H1 (cell line): ENCODE measurements at regions not wholly inside any gene's neighbourhood (a gene's known extent, or its start where the extent isn't known, plus 50 kb on each side); places are given as distances from the start of the nearest gene placed in this dataset.

Source experiments
- CTCF ChIA-PET: fragments of 300-600 bp; sonication (Branson Sonifier 250); formaldehyde crosslinking; loops from one replicate; lab custom pipeline; 2021; ENCODE audit not compliant: partially characterized antibody; lab: Charles Lee
- POLR2A ChIA-PET: fragments of 300-600 bp; sonication (Branson Sonifier 250); formaldehyde crosslinking; loops from one replicate; lab custom pipeline; 2021; ENCODE audit warnings: inconsistent platforms; ENCODE audit not compliant: partially characterized antibody; lab: Charles Lee
- DNase-seq, 2 experiments: peaks; one replicate each; pipeline versions ENCODE4 v3.0.0 to v3.0.0-alpha.2; 2010 to 2022; ENCODE audit warnings: low spot score in 2 of 2, low read depth in 1 of 2, mixed read lengths in 1 of 2
- FAIRE-seq: peaks from 2 replicates; lab custom pipeline; 2011; peaks lifted over from hg19 to GRCh38; lab: Jason Lieb, UNC
- H2AFZ ChIP-seq: 2 replicates; pipeline ENCODE4 v1.8.1; 2012; ENCODE audit warnings: low read length, inconsistent platforms
- H2AK5ac ChIP-seq: 2 replicates; pipeline ENCODE4 v1.6.1; 2013; ENCODE audit warnings: low read depth, low read length
- H2BK120ac ChIP-seq: replicated peaks from 2 replicates; pipeline ENCODE3; 2013; ENCODE audit warnings: low read depth, low read length, inconsistent platforms
- H2BK12ac ChIP-seq: 2 replicates; pipeline ENCODE4 v1.6.1; 2013; ENCODE audit warnings: low read depth, low read length
- H2BK15ac ChIP-seq: 2 replicates; pipeline ENCODE4 v1.6.1; 2013; ENCODE audit warnings: low read length
- H2BK20ac ChIP-seq: 2 replicates; pipeline ENCODE4 v1.6.1; 2013; ENCODE audit warnings: low read length
- H2BK5ac ChIP-seq: 2 replicates; pipeline ENCODE4 v1.6.1; 2013; ENCODE audit warnings: low read depth, low read length
- H3K14ac ChIP-seq: 2 replicates; pipeline ENCODE4 v1.6.1; 2013; ENCODE audit warnings: inconsistent platforms; ENCODE audit not compliant: insufficient read length
- H3K18ac ChIP-seq: 2 replicates; pipeline ENCODE4 v1.6.1; 2013; ENCODE audit warnings: low read length; ENCODE audit errors: extremely low read depth
- H3K23ac ChIP-seq: 2 replicates; pipeline ENCODE4 v1.6.1; 2013; ENCODE audit warnings: inconsistent platforms; ENCODE audit not compliant: insufficient read length
- H3K23me2 ChIP-seq: 2 replicates; pipeline ENCODE4 v1.6.1; 2013; ENCODE audit warnings: low read depth, low read length
- H3K27ac ChIP-seq: 2 replicates; pipeline ENCODE4 v1.6.1; 2011; ENCODE audit warnings: low read depth, low read length, inconsistent platforms
- H3K27me3 ChIP-seq, 4 experiments: replicated peaks in 1 of 4; 1 replicate in 1 of 4; 2 replicates in 3 of 4; pipeline versions ENCODE4 v1.6.1 to v1.8.1; 2011 to 2013; ENCODE audit warnings: low read length in 3 of 4, mild to moderate bottlenecking in 3 of 4, inconsistent platforms in 2 of 4, mixed read lengths in 2 of 4, moderate library complexity in 1 of 4; ENCODE audit not compliant: control insufficient read depth in 3 of 4, insufficient read depth in 3 of 4; ENCODE audit errors: extremely low read depth in 1 of 4
- H3K36me3 ChIP-seq, 4 experiments: 2 replicates each; pipeline versions ENCODE4 v1.6.1 to v1.8.1; 2011 to 2013; ENCODE audit warnings: mild to moderate bottlenecking in 4 of 4, low read length in 3 of 4, moderate library complexity in 2 of 4, control low read depth in 1 of 4, inconsistent platforms in 1 of 4; ENCODE audit not compliant: insufficient read depth in 4 of 4, control insufficient read depth in 2 of 4
- H3K4ac ChIP-seq: replicated peaks from 2 replicates; pipeline ENCODE3; 2013; ENCODE audit warnings: low read length, low read depth, mixed read lengths, inconsistent platforms; ENCODE audit not compliant: insufficient read length
- H3K4me1 ChIP-seq, 4 experiments: replicated peaks in 1 of 4; 1 replicate in 1 of 4; 2 replicates in 3 of 4; pipeline versions ENCODE4 v1.6.1 to v1.8.1; 2011 to 2013; ENCODE audit warnings: low read length in 3 of 4, inconsistent platforms in 2 of 4, mixed read lengths in 1 of 4; ENCODE audit not compliant: insufficient read depth in 4 of 4, control insufficient read depth in 3 of 4
- H3K4me2 ChIP-seq, 2 experiments: 2 replicates each; pipeline versions ENCODE4 v1.6.1 to v1.8.1; 2011 to 2013; ENCODE audit warnings: low read depth in 2 of 2, low read length in 2 of 2, control low read depth in 1 of 2, inconsistent platforms in 1 of 2, mild to moderate bottlenecking in 1 of 2; ENCODE audit not compliant: insufficient read depth in 1 of 2
- H3K4me3 ChIP-seq, 4 experiments: fragments of 200-600, 300-600 bp in 1 of 4; sonication (generic), shearing (Covaris generic), sonication (Bioruptor Twin) in 1 of 4; 2 replicates each; pipeline versions ENCODE4 v1.5.1 to v1.8.1; 2011 to 2016; ENCODE audit warnings: low read length in 4 of 4, low read depth in 3 of 4, control low read depth in 2 of 4, inconsistent platforms in 2 of 4, mild to moderate bottlenecking in 2 of 4, mixed read lengths in 1 of 4, moderate library complexity in 1 of 4; ENCODE audit not compliant: insufficient read depth in 2 of 4; ENCODE audit errors: extremely low read depth in 1 of 4
- H3K56ac ChIP-seq: replicated peaks from 2 replicates; pipeline ENCODE3; 2013; ENCODE audit warnings: low read depth, mild to moderate bottlenecking, mixed read lengths, low read length, inconsistent platforms; ENCODE audit not compliant: insufficient read length
- H3K79me1 ChIP-seq: 2 replicates; pipeline ENCODE4 v1.6.1; 2013; ENCODE audit warnings: low read depth, low read length, control low read depth
- H3K79me2 ChIP-seq, 2 experiments: 2 replicates each; pipeline versions ENCODE4 v1.6.1 to v1.8.1; 2012 to 2013; ENCODE audit warnings: low read length in 2 of 2, mild to moderate bottlenecking in 2 of 2, inconsistent platforms in 1 of 2; ENCODE audit not compliant: insufficient read depth in 2 of 2, control insufficient read depth in 1 of 2
- H3K9ac ChIP-seq, 4 experiments: replicated peaks in 1 of 4; 1 replicate in 1 of 4; 2 replicates in 3 of 4; pipeline versions ENCODE4 v1.6.1 to v1.8.1; 2011 to 2013; ENCODE audit warnings: low read depth in 3 of 4, low read length in 3 of 4, control low read depth in 2 of 4, mild to moderate bottlenecking in 2 of 4, moderate library complexity in 2 of 4, inconsistent platforms in 1 of 4; ENCODE audit errors: extremely low read depth in 1 of 4
- H3K9me3 ChIP-seq, 2 experiments: 2 replicates each; pipeline versions ENCODE4 v1.6.1 to v1.8.1; 2012 to 2013; ENCODE audit warnings: mild to moderate bottlenecking in 2 of 2, moderate library complexity in 2 of 2, control low read depth in 1 of 2, inconsistent platforms in 1 of 2, low read depth in 1 of 2, low read length in 1 of 2, mixed read lengths in 1 of 2; ENCODE audit not compliant: insufficient read depth in 2 of 2
- H4K20me1 ChIP-seq, 2 experiments: replicated peaks in 1 of 2; 2 replicates each; pipeline versions ENCODE3 to v1.8.1; 2011 to 2013; ENCODE audit warnings: inconsistent platforms in 2 of 2, low read length in 2 of 2, mild to moderate bottlenecking in 1 of 2; ENCODE audit not compliant: insufficient read depth in 2 of 2, control insufficient read depth in 1 of 2
- H4K5ac ChIP-seq: 2 replicates; pipeline ENCODE4 v1.6.1; 2013; ENCODE audit warnings: low read length, low read depth, mixed read lengths, inconsistent platforms; ENCODE audit not compliant: insufficient read length
- H4K8ac ChIP-seq: 2 replicates; pipeline ENCODE4 v1.8.0; 2013; ENCODE audit warnings: mild to moderate bottlenecking, moderate library complexity, low read length, inconsistent platforms; ENCODE audit not compliant: insufficient read depth; ENCODE audit errors: extremely low read depth
- H4K91ac ChIP-seq: replicated peaks from 2 replicates; pipeline ENCODE3; 2013; ENCODE audit warnings: low read length, mixed read lengths, inconsistent platforms; ENCODE audit not compliant: insufficient read length
- WGBS, 2 experiments: shearing (Covaris generic) in 1 of 2; methylation state at CpG; one replicate each; pipeline versions ENCODE4 v1.1.6 to v1.1.7; 2013 to 2015; ENCODE audit warnings: low lambda C conversion rate in 2 of 2, mixed read lengths in 2 of 2, inconsistent platforms in 1 of 2, low coverage in 1 of 2, missing lambda C conversion rate in 1 of 2; ENCODE audit not compliant: insufficient replicate concordance in 2 of 2, insufficient coverage in 1 of 2, insufficient read length in 1 of 2; ENCODE audit errors: extremely low coverage in 1 of 2, missing lambda C conversion rate in 1 of 2; 5-methylcytosine and 5-hydroxymethylcytosine counted together
- TF ChIP-seq, protein P1 (sequence below): IDR thresholded peaks from 2 replicates; pipeline ENCODE4 v1.6.1; 2011; ENCODE audit warnings: low read depth, mild to moderate bottlenecking, low read length; ENCODE audit not compliant: insufficient read depth

- no peak overlapping the region for H2BK12ac ChIP-seq
- H4K20me1 ChIP-seq = no peaks in the 10 kb centered on the region
- no peak overlapping the region for H3K56ac ChIP-seq
- no peak overlapping the region for H4K91ac ChIP-seq
- DNase-seq = no peak
- no peak overlapping the region for H2BK5ac ChIP-seq
- no peak overlapping the region for H2BK120ac ChIP-seq
- ChIA-PET POLR2A (no interaction called here), CTCF (no interaction called here)
- no peak overlapping the region for H2BK15ac ChIP-seq
- H3K23me2 ChIP-seq = no peaks in the 10 kb centered on the region
- no peak overlapping the region for H2AK5ac ChIP-seq
- no peak overlapping the region for H3K4me2 ChIP-seq
- no peak overlapping the region for H3K4me3 ChIP-seq
- H3K18ac ChIP-seq = no peak overlapping the region
- no peak overlapping the region for H3K14ac ChIP-seq
- no peak overlapping the region for H4K8ac ChIP-seq
- H3K9ac ChIP-seq = no peak overlapping the region
- WGBS, 2 experiments = 93% methylated on average over 9 of the region's 10 CpGs; no CpG with 5 or more reads in 1 of the 2 experiments
- no peaks in the 10 kb centered on the region for H3K9me3 ChIP-seq
- no peaks in the 10 kb centered on the region for H3K36me3 ChIP-seq
- FAIRE-seq = no peak
- no peak overlapping the region for H3K4ac ChIP-seq
- no peaks in the 10 kb centered on the region for H3K79me2 ChIP-seq
- no peak overlapping the region for H2BK20ac ChIP-seq
- H3K79me1 ChIP-seq = no peaks in the 10 kb centered on the region
- H3K27me3 ChIP-seq = no peaks in the 10 kb centered on the region
- H2AFZ ChIP-seq = 0 out of 2 replicates have a peak overlapping the region, but pooled peaks have one; percentile 59
- H3K23ac ChIP-seq = no peak overlapping the region
- H4K5ac ChIP-seq = no peak overlapping the region
- no peaks in the 10 kb centered on the region for H3K4me1 ChIP-seq
- H3K27ac ChIP-seq = no peak overlapping the region
- TF ChIP-seq, protein P1, sequence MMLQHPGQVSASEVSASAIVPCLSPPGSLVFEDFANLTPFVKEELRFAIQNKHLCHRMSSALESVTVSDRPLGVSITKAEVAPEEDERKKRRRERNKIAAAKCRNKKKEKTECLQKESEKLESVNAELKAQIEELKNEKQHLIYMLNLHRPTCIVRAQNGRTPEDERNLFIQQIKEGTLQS = no peak
These were observed 1026.2 kb downstream of the NAALADL2 start for GRCh38 chr3:175885231-175885766.
